MCF 10A (cell line): ENCODE measurements at regions not wholly inside any gene's neighbourhood (a gene's known extent, or its start where the extent isn't known, plus 50 kb on each side); places are given as distances from the start of the nearest gene placed in this dataset.

Experiments used
- BruUV-seq: library from RNA; stranded (reverse); fragments of 400-500 nt; replicated peaks from 2 replicates; lab custom pipeline; 2021; lab: Mats Ljungman, UMichigan
- CTCF ChIA-PET: fragments of 300-600 bp; sonication (Branson Sonifier 250); formaldehyde crosslinking; extraction: SDS; loops from one replicate; lab custom pipeline; 2021; ENCODE audit warnings: antibody characterized with exemption, inconsistent platforms; lab: Yijun Ruan, JAX
- POLR2A ChIA-PET: fragments of 300-600, 350-650 bp; sonication (Branson Sonifier 250); formaldehyde crosslinking; extraction: SDS; loops from one replicate; lab custom pipeline; 2020; ENCODE audit warnings: antibody characterized with exemption, inconsistent platforms; lab: Yijun Ruan, JAX
- DNase-seq: peaks from one replicate; pipeline ENCODE4 v3.0.0-alpha.2; 2018; ENCODE audit not compliant: unreplicated experiment
- H3K27ac Mint-ChIP-seq: one replicate; pipeline ENCODE4 v1.8.0; 2022; ENCODE audit warnings: mild to moderate bottlenecking, low read depth, mixed read lengths; ENCODE audit not compliant: unreplicated experiment
- H3K27me3 Mint-ChIP-seq: one replicate; pipeline ENCODE4 v1.8.0; 2022; ENCODE audit warnings: mixed read lengths; ENCODE audit not compliant: insufficient read depth, unreplicated experiment
- H3K36me3 Mint-ChIP-seq: one replicate; pipeline ENCODE4 v1.8.0; 2022; ENCODE audit warnings: mild to moderate bottlenecking, moderate library complexity, mixed read lengths; ENCODE audit not compliant: insufficient read depth, unreplicated experiment
- H3K4me1 Mint-ChIP-seq: one replicate; pipeline ENCODE4 v1.8.0; 2022; ENCODE audit warnings: mixed read lengths; ENCODE audit not compliant: insufficient read depth, unreplicated experiment
- H3K4me3 Mint-ChIP-seq: one replicate; pipeline ENCODE4 v1.8.0; 2022; ENCODE audit warnings: mild to moderate bottlenecking, moderate library complexity, mixed read lengths; ENCODE audit not compliant: unreplicated experiment
- H3K9me3 Mint-ChIP-seq: one replicate; pipeline ENCODE4 v1.8.0; 2022; ENCODE audit warnings: mixed read lengths; ENCODE audit not compliant: unreplicated experiment
- CTCF ChIP-seq: fragments of 200-600 bp; IDR thresholded peaks from one replicate; pipeline ENCODE4 v1.8.0; 2022; ENCODE audit warnings: antibody characterized with exemption, mild to moderate bottlenecking; ENCODE audit not compliant: unreplicated experiment
- intact Hi-C: fragments of 100-400 bp; cut with micrococcal nuclease; formaldehyde crosslinking; loops from 2 replicates; pipeline ENCODE4 v1.14.1; 2022

GRCh38 chr7:33678569-33679335, 226.6 kb upstream of the BMPER start:
- intact Hi-C loops = no loop called here

DNA sequence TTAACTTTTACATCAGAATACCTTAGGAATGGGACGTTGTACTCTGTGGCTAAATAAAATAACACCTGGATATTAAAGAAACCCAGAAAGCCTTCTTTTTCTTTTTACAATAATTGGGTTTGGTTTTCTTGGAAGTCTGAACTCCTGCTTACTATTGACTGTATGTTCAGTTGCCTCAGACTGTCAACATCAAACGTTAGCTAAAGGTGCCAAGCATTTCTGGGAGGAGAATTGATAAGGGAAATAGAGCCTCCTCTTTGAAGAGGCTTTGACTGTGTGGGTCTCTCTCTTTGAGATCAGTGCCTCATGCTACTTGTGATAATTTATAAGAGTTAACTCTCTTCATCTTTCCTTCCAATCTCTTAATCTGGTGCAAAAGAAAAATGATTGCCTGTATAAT, 224.7 kb upstream of the BMPER start:
- Mint-ChIP-seq H3K27me3 (no peaks in the 10 kb centered on the region), H3K27ac (peak overlapping the region; percentile 89), H3K4me1 (peaks cover 8% of the 10 kb centered on the region), H3K4me3 (no peak overlapping the region), H3K9me3 (no peaks in the 10 kb centered on the region), H3K36me3 (no peaks in the 10 kb centered on the region)
- BruUV-seq = no TSS peak
- no peak for TF ChIP-seq CTCF
- ChIA-PET POLR2A (no interaction called here), CTCF (no interaction called here)
- DNase-seq = no peak
- intact Hi-C loops = no loop called here

More at GRCh38 chr7:33678569-33679335, 226.6 kb upstream of the BMPER start:
- DNase-seq = peak; percentile 67
- Mint-ChIP-seq H3K27ac (peak overlapping the region; percentile 89), H3K36me3 (no peaks in the 10 kb centered on the region), H3K27me3 (no peaks in the 10 kb centered on the region), H3K9me3 (no peaks in the 10 kb centered on the region), H3K4me3 (no peak overlapping the region), H3K4me1 (peaks cover 8% of the 10 kb centered on the region)
- no TSS peak for BruUV-seq
- ChIA-PET POLR2A (interaction anchor here (1.8 kb wide), 1 partner anchor 65 kb away, joined by 6 read pairs; no protein-coding TSS in a partner anchor), CTCF (interaction anchor here (0.7 to 1.0 kb wide), 3 partner anchors 22 to 64 kb away, joined by 3 to 5 read pairs (median 4); no protein-coding TSS in a partner anchor)
- TF ChIP-seq CTCF = no peak

DNA sequence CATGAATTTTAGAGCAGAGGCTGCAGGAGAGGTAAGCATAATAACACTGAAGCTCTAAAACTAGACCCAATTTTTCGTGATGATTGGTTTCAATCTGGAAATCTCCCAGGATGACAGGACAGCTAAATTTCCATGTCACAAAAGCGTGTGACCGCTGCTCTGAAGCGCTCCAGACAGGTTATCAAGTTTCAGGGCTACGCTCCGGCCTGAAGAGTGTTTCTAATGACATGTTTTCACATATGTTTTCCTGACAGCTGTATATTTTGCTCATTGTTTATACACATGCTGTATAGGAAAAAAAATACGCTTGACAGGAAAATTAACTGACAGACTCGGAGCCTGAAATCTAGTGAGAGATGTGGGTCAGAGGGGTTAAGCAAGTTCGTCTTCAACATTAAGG, 219.8 kb upstream of the BMPER start:
- H3K9me3 Mint-ChIP-seq = peaks cover 2% of the 10 kb centered on the region
- no peaks in the 10 kb centered on the region for H3K4me1 Mint-ChIP-seq
- DNase-seq = no peak
- no peak overlapping the region for H3K4me3 Mint-ChIP-seq
- ChIA-PET CTCF (interaction anchor here (0.6 to 2.6 kb wide), 3 partner anchors 11 to 459 kb away, joined by 3 to 7 read pairs (median 4); no protein-coding TSS in a partner anchor), POLR2A (interaction anchor here (1.2 kb wide), 1 partner anchor 58 kb away, joined by 3 read pairs; no protein-coding TSS in a partner anchor)
- no peak for TF ChIP-seq CTCF
- H3K36me3 Mint-ChIP-seq = no peaks in the 10 kb centered on the region
- no TSS peak for BruUV-seq
- H3K27ac Mint-ChIP-seq = no peak overlapping the region
- intact Hi-C loops = no loop called here
- no peaks in the 10 kb centered on the region for H3K27me3 Mint-ChIP-seq

DNA sequence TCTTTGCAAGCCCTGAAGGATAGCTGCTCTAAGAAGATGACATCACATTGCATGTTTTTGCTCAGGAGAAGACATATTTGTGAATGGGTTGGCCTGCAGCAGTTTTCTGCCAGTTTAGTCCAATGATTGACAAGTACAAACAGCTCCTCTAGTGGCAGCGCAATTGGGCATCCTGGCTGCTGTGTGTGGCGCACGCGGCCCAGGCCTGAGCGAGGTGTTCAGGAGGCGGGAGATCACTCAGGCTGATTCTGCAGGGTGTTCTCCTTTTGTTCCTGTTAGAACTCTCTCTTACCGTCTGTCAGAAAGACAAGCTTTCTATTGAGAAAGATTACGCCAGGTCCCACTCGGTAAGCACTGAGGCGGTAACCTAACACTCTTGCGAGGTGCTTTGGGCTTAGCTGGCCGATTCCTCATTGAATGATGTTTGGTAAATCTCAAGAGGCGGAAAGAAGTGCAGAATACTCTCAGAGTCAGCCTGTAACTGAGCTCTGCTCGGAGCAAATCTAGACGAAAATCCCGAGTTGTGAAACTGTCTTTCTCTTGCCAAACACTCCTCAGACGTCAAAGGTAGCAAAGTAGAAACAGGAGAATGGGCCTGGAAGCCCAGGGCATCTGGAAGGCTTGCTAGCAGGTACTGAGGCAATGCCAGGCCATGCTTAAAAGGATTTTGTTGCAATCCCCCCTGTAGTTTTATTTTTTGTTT, 219.2 kb upstream of the BMPER start:
- Mint-ChIP-seq H3K4me1 (no peaks in the 10 kb centered on the region), H3K36me3 (no peaks in the 10 kb centered on the region), H3K27ac (no peak overlapping the region), H3K27me3 (no peaks in the 10 kb centered on the region), H3K4me3 (no peak overlapping the region), H3K9me3 (peaks cover 8% of the 10 kb centered on the region)
- intact Hi-C loops = no loop called here
- peak; percentile 18 for DNase-seq
- BruUV-seq = no TSS peak
- ChIA-PET POLR2A (interaction anchor here (1.2 kb wide), 1 partner anchor 57 kb away, joined by 3 read pairs; no protein-coding TSS in a partner anchor), CTCF (interaction anchor here (0.6 to 2.6 kb wide), 3 partner anchors 11 to 546 kb away, joined by 3 to 7 read pairs (median 3); no protein-coding TSS in a partner anchor)
- no peak for TF ChIP-seq CTCF
